ENCODE measurements at regions not wholly inside any gene's neighbourhood (a gene's known extent, or its start where the extent isn't known, plus 50 kb on each side); places are given as distances from the start of the nearest gene placed in this dataset.

- no peaks in the 10 kb centered on the region for H3K9me2 ChIP-seq (ENCODE audit: insufficient read depth)
- no peak overlapping the region; the same call in 1 of the 2 replicates for H3K9ac ChIP-seq (ENCODE audit: low read length)
- ATAC-seq (0 out of 2 replicates have a peak, but pooled peaks have one; percentile 9), DNase-seq (ENCODE audit: low read depth, low spot score) (no peak)
- no peaks in the 10 kb centered on the region for H3K36me3 ChIP-seq (ENCODE audit: control insufficient read depth in 1 of 2, insufficient read depth in 2 of 2, low read length in 2 of 2)
- no peaks in the 10 kb centered on the region for H3K79me2 ChIP-seq (ENCODE audit: insufficient read depth, low read length)
- no peaks in the 10 kb centered on the region for H3K27me3 ChIP-seq (ENCODE audit: insufficient read depth, low read length)
- no peaks in the 10 kb centered on the region for H3K9me3 ChIP-seq (ENCODE audit: control insufficient read depth in 1 of 2, insufficient read depth in 1 of 2, low read depth in 1 of 2, low read length in 2 of 2)
- RAD21 ChIA-PET (ENCODE audit: low non-redundant PET in 1 of 2, low total read pairs in 2 of 2, uncharacterized antibody in 2 of 2, unreplicated experiment in 2 of 2), result no interaction called here
- H4K20me1 ChIP-seq (ENCODE audit: insufficient read depth), result no peaks in the 10 kb centered on the region
- TF ChIP-seq ZFX (IDR thresholded peaks at IDR 0.05) (no peak), POLR2A (IDR thresholded peaks at IDR 0.05; ENCODE audit: borderline replicate concordance, extremely low read depth, insufficient read depth, insufficient read length) (no peak), REST (IDR thresholded peaks at IDR 0.05; ENCODE audit: low read depth) (no peak), JUND (IDR thresholded peaks at IDR 0.05) (no peak), SIN3A (IDR thresholded peaks at IDR 0.05; ENCODE audit: low read depth) (no peak), YY1 (IDR thresholded peaks at IDR 0.05; ENCODE audit: extremely low read depth, insufficient replicate concordance, low read depth, low read length) (no peak), RAD21 (IDR thresholded peaks at IDR 0.05; ENCODE audit: low read depth) (no peak), TCF7L2 (IDR thresholded peaks at IDR 0.05; ENCODE audit: borderline replicate concordance, extremely low read depth, insufficient read depth, insufficient read length) (no peak), EZH2 (IDR thresholded peaks at IDR 0.05) (no peak)
- TF ChIP-seq, protein P1, sequence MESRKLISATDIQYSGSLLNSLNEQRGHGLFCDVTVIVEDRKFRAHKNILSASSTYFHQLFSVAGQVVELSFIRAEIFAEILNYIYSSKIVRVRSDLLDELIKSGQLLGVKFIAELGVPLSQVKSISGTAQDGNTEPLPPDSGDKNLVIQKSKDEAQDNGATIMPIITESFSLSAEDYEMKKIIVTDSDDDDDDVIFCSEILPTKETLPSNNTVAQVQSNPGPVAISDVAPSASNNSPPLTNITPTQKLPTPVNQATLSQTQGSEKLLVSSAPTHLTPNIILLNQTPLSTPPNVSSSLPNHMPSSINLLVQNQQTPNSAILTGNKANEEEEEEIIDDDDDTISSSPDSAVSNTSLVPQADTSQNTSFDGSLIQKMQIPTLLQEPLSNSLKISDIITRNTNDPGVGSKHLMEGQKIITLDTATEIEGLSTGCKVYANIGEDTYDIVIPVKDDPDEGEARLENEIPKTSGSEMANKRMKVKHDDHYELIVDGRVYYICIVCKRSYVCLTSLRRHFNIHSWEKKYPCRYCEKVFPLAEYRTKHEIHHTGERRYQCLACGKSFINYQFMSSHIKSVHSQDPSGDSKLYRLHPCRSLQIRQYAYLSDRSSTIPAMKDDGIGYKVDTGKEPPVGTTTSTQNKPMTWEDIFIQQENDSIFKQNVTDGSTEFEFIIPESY (IDR thresholded peaks at IDR 0.05; ENCODE audit: extremely low read depth, insufficient replicate concordance, low read length), result no peak
- peaks cover 6 to 25% of the 10 kb centered on the region in 2 experiments; a peak in 3 of 4 replicates for H3K4me1 ChIP-seq (ENCODE audit: control insufficient read depth in 1 of 2, insufficient read depth in 2 of 2, low read length in 2 of 2)
- H3K4me2 ChIP-seq (ENCODE audit: low read length), result peak overlapping the region; percentile 39
- H3K27ac ChIP-seq (ENCODE audit: low read depth, low read length), result no peak overlapping the region; the same call in 1 of the 2 replicates
- POLR2A ChIA-PET, result no interaction called here
- no peak overlapping the region for H3K4me3 ChIP-seq (replicated peaks in 1 of 2; ENCODE audit: low read depth in 1 of 2, low read length in 2 of 2)
- H2AFZ ChIP-seq (ENCODE audit: low read depth, low read length, poor library complexity, severe bottlenecking), result peak overlapping the region; percentile 22
- intact Hi-C loops (cut with micrococcal nuclease), result loop anchor here (5.0 kb wide), 1 partner anchor 235 kb away; no protein-coding TSS in a partner anchor
- CTCF ChIA-PET, result interaction anchor here (0.9 to 3.9 kb wide), 3 partner anchors 10 to 235 kb away, joined by 3 to 17 read pairs (median 4); no protein-coding TSS in a partner anchor
- BruUV-seq (replicated peaks), result no TSS peak
These were observed 51.6 kb upstream of the LCTL start for GRCh38 chr15:66617137-66618090.
